Thyroid gland (tissue), 4 donors: ENCODE measurements at regions not wholly inside any gene's neighbourhood (a gene's known extent, or its start where the extent isn't known, plus 50 kb on each side); places are given as distances from the start of the nearest gene placed in this dataset.

Source experiments
- POLR2A ChIP-seq, 2 donors: fragments of 450-650 bp; IDR thresholded peaks; one replicate each; pipeline ENCODE4 v1.6.1; 2017; ENCODE audit warnings: antibody characterized with exemption in 2 of 2, mild to moderate bottlenecking in 2 of 2, moderate library complexity in 1 of 2
- TF ChIP-seq, protein P1 (sequence below), 6 experiments: fragments of 200-600 bp in 3 of 6; fragments of 450-650 bp in 3 of 6; sonication (generic) in 3 of 6; IDR thresholded peaks; one replicate each; pipeline ENCODE4 v1.5.1; 2016 to 2019; ENCODE audit warnings: antibody characterized with exemption in 6 of 6, mild to moderate bottlenecking in 2 of 6, inconsistent platforms in 1 of 6, moderate library complexity in 1 of 6

DNA sequence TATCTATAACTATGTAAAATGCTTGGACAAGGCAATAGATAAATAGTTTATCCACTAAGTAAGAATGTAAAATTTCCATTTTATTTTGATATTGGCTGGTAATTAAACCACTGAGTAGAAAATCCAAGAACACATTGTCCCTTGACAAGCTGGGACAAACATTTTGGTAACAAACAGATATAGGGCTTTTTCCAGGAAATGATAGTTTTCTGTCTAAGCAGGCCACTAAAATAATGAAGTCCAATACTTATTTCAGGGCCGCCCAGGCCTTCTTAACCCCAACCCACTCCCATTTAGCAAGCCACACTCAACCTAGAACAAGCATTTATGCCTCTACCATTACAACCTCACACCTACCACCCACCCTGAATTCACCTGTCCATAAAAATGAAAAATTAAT is 368.6 kb downstream of the PRELID2 start:
- no peak for TF ChIP-seq POLR2A (IDR thresholded peaks at IDR 0.05)
- TF ChIP-seq, protein P1, sequence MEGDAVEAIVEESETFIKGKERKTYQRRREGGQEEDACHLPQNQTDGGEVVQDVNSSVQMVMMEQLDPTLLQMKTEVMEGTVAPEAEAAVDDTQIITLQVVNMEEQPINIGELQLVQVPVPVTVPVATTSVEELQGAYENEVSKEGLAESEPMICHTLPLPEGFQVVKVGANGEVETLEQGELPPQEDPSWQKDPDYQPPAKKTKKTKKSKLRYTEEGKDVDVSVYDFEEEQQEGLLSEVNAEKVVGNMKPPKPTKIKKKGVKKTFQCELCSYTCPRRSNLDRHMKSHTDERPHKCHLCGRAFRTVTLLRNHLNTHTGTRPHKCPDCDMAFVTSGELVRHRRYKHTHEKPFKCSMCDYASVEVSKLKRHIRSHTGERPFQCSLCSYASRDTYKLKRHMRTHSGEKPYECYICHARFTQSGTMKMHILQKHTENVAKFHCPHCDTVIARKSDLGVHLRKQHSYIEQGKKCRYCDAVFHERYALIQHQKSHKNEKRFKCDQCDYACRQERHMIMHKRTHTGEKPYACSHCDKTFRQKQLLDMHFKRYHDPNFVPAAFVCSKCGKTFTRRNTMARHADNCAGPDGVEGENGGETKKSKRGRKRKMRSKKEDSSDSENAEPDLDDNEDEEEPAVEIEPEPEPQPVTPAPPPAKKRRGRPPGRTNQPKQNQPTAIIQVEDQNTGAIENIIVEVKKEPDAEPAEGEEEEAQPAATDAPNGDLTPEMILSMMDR (IDR thresholded peaks at IDR 0.05), result no peak
